ENCODE measurements at regions not wholly inside any gene's neighbourhood (a gene's known extent, or its start where the extent isn't known, plus 50 kb on each side); places are given as distances from the start of the nearest gene placed in this dataset.

- Histone ChIP-seq H3K14ac (ENCODE audit: insufficient read depth, low read length) (no peak overlapping the region), H3K23me2 (ENCODE audit: insufficient read length, low read depth, low read length, poor library complexity, severe bottlenecking) (no peaks in the 10 kb centered on the region), H2BK12ac (ENCODE audit: insufficient read length, low read depth, low read length) (no peak overlapping the region), H3K4me1 (ENCODE audit: insufficient read depth, low read length) (no peaks in the 10 kb centered on the region), H3K79me1 (ENCODE audit: insufficient read depth, low read depth, low read length, poor library complexity, severe bottlenecking) (no peaks in the 10 kb centered on the region), H2BK15ac (ENCODE audit: low read depth, low read length) (no peak overlapping the region), H2AK5ac (ENCODE audit: insufficient read length, low read length) (no peak overlapping the region), H3K27ac (ENCODE audit: insufficient read length, low read depth, low read length) (no peak overlapping the region), H2BK20ac (ENCODE audit: low read depth, low read length, poor library complexity, severe bottlenecking) (no peak overlapping the region), H3K27me3 (ENCODE audit: insufficient read depth, low read length) (no peaks in the 10 kb centered on the region), H3K4ac (ENCODE audit: low read depth, low read length) (no peak overlapping the region), H3K23ac (ENCODE audit: insufficient read length, low read depth, low read length) (no peak overlapping the region), H2BK5ac (ENCODE audit: insufficient read length, low read length) (no peak overlapping the region), H3K56ac (ENCODE audit: insufficient read length, low read depth, low read length) (no peak overlapping the region), H3K4me2 (ENCODE audit: insufficient read depth, insufficient read length, low read length) (no peak overlapping the region), H3K18ac (ENCODE audit: insufficient read length, low read depth, low read length) (no peak overlapping the region), H3K9ac (ENCODE audit: extremely low read depth, insufficient read length, low read length) (no peak overlapping the region), H4K91ac (ENCODE audit: insufficient read length, low read depth, low read length) (no peak overlapping the region), H3K9me3 (ENCODE audit: control insufficient read depth, low read depth, low read length) (no peaks in the 10 kb centered on the region), H3T11ph (ENCODE audit: low read length) (no peak overlapping the region), H4K5ac (ENCODE audit: insufficient read length, low read depth, low read length) (no peak overlapping the region), H2BK120ac (ENCODE audit: low read depth, low read length, poor library complexity, severe bottlenecking) (no peak overlapping the region), H4K20me1 (ENCODE audit: control insufficient read depth, insufficient read depth, insufficient read length) (no peaks in the 10 kb centered on the region), H3K79me2 (ENCODE audit: insufficient read depth, low read length) (no peaks in the 10 kb centered on the region), H2AFZ (ENCODE audit: low read length) (no peak overlapping the region), H4K8ac (replicated peaks; ENCODE audit: insufficient read length, low read depth, low read length) (no peak overlapping the region)
- no peak for TF ChIP-seq CTCF (conservative IDR thresholded peaks at IDR 0.05)
- no peaks in the 10 kb centered on the region for H3K27me3 Mint-ChIP-seq (ENCODE audit: low read depth)
- H3K4me1 Mint-ChIP-seq, result no peaks in the 10 kb centered on the region
- H3K27ac Mint-ChIP-seq, result no peak overlapping the region
- WGBS (ENCODE audit: extremely low coverage, insufficient read length, low lambda C conversion rate), result no CpG with 5 or more reads among the region's 4 CpGs
- no peaks in the 10 kb centered on the region for H3K9me3 Mint-ChIP-seq
- no peak overlapping the region for H3K4me3 Mint-ChIP-seq
- DNase-seq, result no peak
- no peaks in the 10 kb centered on the region for H3K36me3 Mint-ChIP-seq (ENCODE audit: insufficient read depth in 1 of 3, low read depth in 3 of 3)
Observed at GRCh38 chr3:111321786-111322185, 220.2 kb upstream of the CD96 start.
